Fibroblast of lung (primary cell): ENCODE measurements at regions not wholly inside any gene's neighbourhood (a gene's known extent, or its start where the extent isn't known, plus 50 kb on each side); places are given as distances from the start of the nearest gene placed in this dataset.

Source experiments
- DNase-seq, 2 donors: peaks; one replicate each; pipeline versions ENCODE4 v3.0.0 to v3.0.0-alpha.2; 2010; ENCODE audit warnings: low read depth in 2 of 2
- H2AFZ ChIP-seq: 2 replicates; pipeline ENCODE4 v1.5.1; 2012; ENCODE audit warnings: low read length, control low read depth, inconsistent platforms
- H3K27ac ChIP-seq: 2 replicates; pipeline ENCODE4 v1.5.1; 2011; ENCODE audit warnings: low read length, control low read depth; ENCODE audit not compliant: insufficient read depth
- H3K27me3 ChIP-seq: 2 replicates; pipeline ENCODE4 v1.5.1; 2011; ENCODE audit warnings: mild to moderate bottlenecking, low read length; ENCODE audit not compliant: control insufficient read depth, insufficient read depth
- H3K36me3 ChIP-seq: 2 replicates; pipeline ENCODE4 v1.5.1; 2011; ENCODE audit warnings: low read length; ENCODE audit not compliant: control insufficient read depth, insufficient read depth
- H3K4me1 ChIP-seq: 2 replicates; pipeline ENCODE4 v1.5.1; 2011; ENCODE audit warnings: low read length; ENCODE audit not compliant: control insufficient read depth, insufficient read depth; ENCODE audit errors: extremely low read depth
- H3K4me2 ChIP-seq: 2 replicates; pipeline ENCODE4 v1.5.1; 2011; ENCODE audit warnings: low read length, control low read depth; ENCODE audit not compliant: insufficient read depth; ENCODE audit errors: extremely low read depth
- H3K4me3 ChIP-seq, 4 experiments: fragments of 200-600 bp in 1 of 4; sonication (generic) in 1 of 4; replicated peaks in 1 of 4; 2 replicates each; pipeline ENCODE4 v1.5.1; 2011 to 2016; ENCODE audit warnings: low read length in 4 of 4, low read depth in 3 of 4, mild to moderate bottlenecking in 3 of 4, control low read depth in 2 of 4, inconsistent platforms in 1 of 4, mixed read lengths in 1 of 4; ENCODE audit not compliant: insufficient read depth in 1 of 4; ENCODE audit errors: control extremely low read depth in 1 of 4
- H3K79me2 ChIP-seq: 2 replicates; pipeline ENCODE4 v1.5.1; 2012; ENCODE audit warnings: mild to moderate bottlenecking, low read length, inconsistent platforms; ENCODE audit not compliant: control insufficient read depth, insufficient read depth
- H3K9ac ChIP-seq: 2 replicates; pipeline ENCODE4 v1.5.1; 2011; ENCODE audit warnings: mild to moderate bottlenecking, low read length, control low read depth; ENCODE audit not compliant: insufficient read depth
- H3K9me3 ChIP-seq: 2 replicates; pipeline ENCODE4 v1.5.1; 2012; ENCODE audit warnings: low read depth, low read length; ENCODE audit not compliant: control insufficient read depth, insufficient read depth
- H4K20me1 ChIP-seq: 2 replicates; pipeline ENCODE4 v1.5.1; 2011; ENCODE audit warnings: low read length; ENCODE audit not compliant: control insufficient read depth, insufficient read depth; ENCODE audit errors: extremely low read depth
- CTCF ChIP-seq, 2 donors: IDR thresholded peaks in 1 of 2; conservative IDR thresholded peaks in 1 of 2; 1 replicate in 1 of 2; 2 replicates in 1 of 2; pipeline ENCODE4 v1.5.1; 2011 to 2012; ENCODE audit warnings: low read length in 2 of 2, control low read depth in 1 of 2, inconsistent platforms in 1 of 2, low read depth in 1 of 2, mild to moderate bottlenecking in 1 of 2
- EZH2 ChIP-seq: IDR thresholded peaks from 2 replicates; pipeline ENCODE4 v1.5.1; 2012; ENCODE audit warnings: low read length, control low read depth, mild to moderate bottlenecking; ENCODE audit errors: missing control alignments

GRCh38 chr17:13917634-13918033 is 151.7 kb upstream of the COX10 start:
- no peaks in the 10 kb centered on the region for H3K36me3 ChIP-seq
- H3K9ac ChIP-seq: no peak overlapping the region
- DNase-seq: no peak
- H3K9me3 ChIP-seq: no peaks in the 10 kb centered on the region
- H4K20me1 ChIP-seq: no peaks in the 10 kb centered on the region
- no peaks in the 10 kb centered on the region for H3K27me3 ChIP-seq
- no peak overlapping the region for H2AFZ ChIP-seq
- H3K4me3 ChIP-seq: no peak overlapping the region
- H3K79me2 ChIP-seq: no peaks in the 10 kb centered on the region
- no peaks in the 10 kb centered on the region for H3K4me1 ChIP-seq
- H3K27ac ChIP-seq: no peak overlapping the region
- no peak for TF ChIP-seq EZH2
- TF ChIP-seq CTCF (conservative IDR thresholded peaks at IDR 0.05 in 1 of 2, IDR thresholded peaks at IDR 0.05 in 1 of 2; ENCODE audit: low read depth in 1 of 2, low read length in 2 of 2): no peak
- H3K4me2 ChIP-seq: no peak overlapping the region

GRCh38 chr17:13918247-13918646 is 151.1 kb upstream of the COX10 start:
- no peak overlapping the region for H3K9ac ChIP-seq
- no peaks in the 10 kb centered on the region for H3K4me1 ChIP-seq
- no peaks in the 10 kb centered on the region for H3K36me3 ChIP-seq
- DNase-seq: no peak
- no peaks in the 10 kb centered on the region for H3K79me2 ChIP-seq
- no peaks in the 10 kb centered on the region for H3K27me3 ChIP-seq
- H3K4me2 ChIP-seq: no peak overlapping the region
- no peak for TF ChIP-seq CTCF (conservative IDR thresholded peaks at IDR 0.05 in 1 of 2, IDR thresholded peaks at IDR 0.05 in 1 of 2; ENCODE audit: low read depth in 1 of 2, low read length in 2 of 2)
- no peak for TF ChIP-seq EZH2
- H3K4me3 ChIP-seq: no peak overlapping the region
- no peaks in the 10 kb centered on the region for H3K9me3 ChIP-seq
- H2AFZ ChIP-seq: no peak overlapping the region
- no peaks in the 10 kb centered on the region for H4K20me1 ChIP-seq
- no peak overlapping the region for H3K27ac ChIP-seq

GRCh38 chr17:13919818-13920217 is 149.5 kb upstream of the COX10 start:
- Histone ChIP-seq H3K36me3 (no peaks in the 10 kb centered on the region), H3K79me2 (no peaks in the 10 kb centered on the region), H3K27ac (no peak overlapping the region), H4K20me1 (no peaks in the 10 kb centered on the region), H3K9ac (no peak overlapping the region), H3K4me1 (no peaks in the 10 kb centered on the region), H3K9me3 (no peaks in the 10 kb centered on the region), H2AFZ (no peak overlapping the region), H3K4me3 (no peak overlapping the region), H3K4me2 (no peak overlapping the region), H3K27me3 (no peaks in the 10 kb centered on the region)
- DNase-seq: peak in 1 of 2 donors; percentile 6
- TF ChIP-seq CTCF (conservative IDR thresholded peaks at IDR 0.05 in 1 of 2, IDR thresholded peaks at IDR 0.05 in 1 of 2; ENCODE audit: low read depth in 1 of 2, low read length in 2 of 2) (no peak), EZH2 (no peak)
